HT-29 (cell line): ENCODE measurements at regions not wholly inside any gene's neighbourhood (a gene's known extent, or its start where the extent isn't known, plus 50 kb on each side); places are given as distances from the start of the nearest gene placed in this dataset.

Source experiments
- DNase-seq: peaks from one replicate; pipeline ENCODE4 v3.0.0-alpha.2; 2015; ENCODE audit warnings: low spot score

GRCh38 chr14:100673807-100674154 is 52.9 kb upstream of the DLK1 start:
- DNase-seq = no peak

GRCh38 chr14:100674428-100674827 is 52.3 kb upstream of the DLK1 start:
- no peak for DNase-seq

- no peak for DNase-seq
Observed at GRCh38 chr14:100674897-100675619, 51.6 kb upstream of the DLK1 start.

- peak; percentile 90 for DNase-seq
Observed at GRCh38 chr14:100675699-100676684, 50.7 kb upstream of the DLK1 start.
